Uterus (tissue), 3 donors: ENCODE measurements at regions not wholly inside any gene's neighbourhood (a gene's known extent, or its start where the extent isn't known, plus 50 kb on each side); places are given as distances from the start of the nearest gene placed in this dataset.

Experiments
- DNase-seq, 2 donors: peaks; one replicate each; pipeline ENCODE4 v3.0.0-alpha.2; 2019 to 2020
- H3K27ac ChIP-seq, 2 donors: fragments of 200-600 bp; sonication (generic); 1 replicate in 1 of 2; 2 replicates in 1 of 2; pipeline ENCODE4 v1.5.1; 2016 to 2018
- H3K27me3 ChIP-seq, 2 donors: fragments of 200-600 bp; sonication (generic); one replicate each; pipeline ENCODE4 v1.5.1; 2018 to 2019; ENCODE audit warnings: control low read depth in 1 of 2
- H3K36me3 ChIP-seq, 2 donors: fragments of 200-600 bp; sonication (generic); one replicate each; pipeline ENCODE4 v1.5.1; 2019; ENCODE audit warnings: control low read depth in 1 of 2
- H3K4me1 ChIP-seq, 2 donors: fragments of 200-600 bp; sonication (generic); one replicate each; pipeline ENCODE4 v1.5.1; 2018 to 2019; ENCODE audit warnings: control low read depth in 1 of 2
- H3K4me3 ChIP-seq, 2 donors: fragments of 200-600 bp; sonication (generic); 1 replicate in 1 of 2; 2 replicates in 1 of 2; pipeline ENCODE4 v1.5.1; 2018 to 2019; ENCODE audit warnings: mild to moderate bottlenecking in 1 of 2
- H3K9me3 ChIP-seq, 2 donors: fragments of 200-600 bp; sonication (generic); one replicate each; pipeline ENCODE4 v1.5.1; 2019; ENCODE audit warnings: control low read depth in 1 of 2
- POLR2A ChIP-seq, 2 donors: fragments of 450-650 bp; IDR thresholded peaks; one replicate each; pipeline ENCODE4 v1.6.1; 2016; ENCODE audit warnings: antibody characterized with exemption in 2 of 2, mild to moderate bottlenecking in 1 of 2, moderate library complexity in 1 of 2
- intact Hi-C: fragments of 100-400 bp; cut with DNase I; formaldehyde crosslinking; loops from one replicate; pipeline ENCODE4 v1.15.1; 2023; ENCODE audit warnings: low total_unique reads
- TF ChIP-seq, protein P1 (sequence below), 4 experiments: fragments of 200-600 bp in 2 of 4; fragments of 450-650 bp in 2 of 4; sonication (generic) in 2 of 4; IDR thresholded peaks; one replicate each; pipeline ENCODE4 v1.5.1; 2016 to 2019; ENCODE audit warnings: antibody characterized with exemption in 4 of 4, mild to moderate bottlenecking in 2 of 4, moderate library complexity in 1 of 4
- donor health status: DM: yes; HTN: yes; CAD: no.

DNA sequence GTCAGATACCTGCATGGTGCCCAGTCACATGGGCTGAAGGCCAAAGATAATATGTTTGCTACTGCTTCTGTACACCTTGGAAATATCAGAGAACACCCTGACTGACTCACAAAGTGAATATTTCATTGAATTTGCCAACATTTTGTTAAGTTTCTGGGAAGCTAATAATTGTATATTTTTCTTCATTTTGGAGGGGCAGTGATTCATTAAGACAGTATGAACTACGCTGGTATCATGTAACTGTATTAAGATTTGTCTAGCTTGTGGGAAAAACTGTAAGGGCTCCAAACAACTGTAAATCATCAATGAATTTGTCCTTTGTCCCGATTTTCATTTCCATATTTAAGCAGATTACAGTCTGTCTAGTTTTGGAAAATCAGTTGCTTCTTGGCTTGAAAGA is 102.3 kb upstream of the CCN2 start:
- Histone ChIP-seq H3K27me3 (no peaks in the 10 kb centered on the region), H3K27ac (no peak overlapping the region), H3K4me3 (no peak overlapping the region), H3K4me1 (no peaks in the 10 kb centered on the region), H3K9me3 (no peaks in the 10 kb centered on the region), H3K36me3 (no peaks in the 10 kb centered on the region)
- no peak for DNase-seq
- TF ChIP-seq POLR2A (IDR thresholded peaks at IDR 0.05): no peak
- TF ChIP-seq, protein P1, sequence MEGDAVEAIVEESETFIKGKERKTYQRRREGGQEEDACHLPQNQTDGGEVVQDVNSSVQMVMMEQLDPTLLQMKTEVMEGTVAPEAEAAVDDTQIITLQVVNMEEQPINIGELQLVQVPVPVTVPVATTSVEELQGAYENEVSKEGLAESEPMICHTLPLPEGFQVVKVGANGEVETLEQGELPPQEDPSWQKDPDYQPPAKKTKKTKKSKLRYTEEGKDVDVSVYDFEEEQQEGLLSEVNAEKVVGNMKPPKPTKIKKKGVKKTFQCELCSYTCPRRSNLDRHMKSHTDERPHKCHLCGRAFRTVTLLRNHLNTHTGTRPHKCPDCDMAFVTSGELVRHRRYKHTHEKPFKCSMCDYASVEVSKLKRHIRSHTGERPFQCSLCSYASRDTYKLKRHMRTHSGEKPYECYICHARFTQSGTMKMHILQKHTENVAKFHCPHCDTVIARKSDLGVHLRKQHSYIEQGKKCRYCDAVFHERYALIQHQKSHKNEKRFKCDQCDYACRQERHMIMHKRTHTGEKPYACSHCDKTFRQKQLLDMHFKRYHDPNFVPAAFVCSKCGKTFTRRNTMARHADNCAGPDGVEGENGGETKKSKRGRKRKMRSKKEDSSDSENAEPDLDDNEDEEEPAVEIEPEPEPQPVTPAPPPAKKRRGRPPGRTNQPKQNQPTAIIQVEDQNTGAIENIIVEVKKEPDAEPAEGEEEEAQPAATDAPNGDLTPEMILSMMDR (IDR thresholded peaks at IDR 0.05): no peak
- intact Hi-C loops: no loop called here

GRCh38 chr6:132052096-132052495 is 100.9 kb upstream of the CCN2 start:
- Histone ChIP-seq H3K27ac (no peak overlapping the region), H3K27me3 (no peaks in the 10 kb centered on the region), H3K36me3 (no peaks in the 10 kb centered on the region), H3K4me3 (no peak overlapping the region), H3K4me1 (no peaks in the 10 kb centered on the region), H3K9me3 (no peaks in the 10 kb centered on the region)
- no peak for TF ChIP-seq POLR2A (IDR thresholded peaks at IDR 0.05)
- TF ChIP-seq, protein P1 (IDR thresholded peaks at IDR 0.05): no peak
- intact Hi-C loops: no loop called here
- no peak for DNase-seq

DNA sequence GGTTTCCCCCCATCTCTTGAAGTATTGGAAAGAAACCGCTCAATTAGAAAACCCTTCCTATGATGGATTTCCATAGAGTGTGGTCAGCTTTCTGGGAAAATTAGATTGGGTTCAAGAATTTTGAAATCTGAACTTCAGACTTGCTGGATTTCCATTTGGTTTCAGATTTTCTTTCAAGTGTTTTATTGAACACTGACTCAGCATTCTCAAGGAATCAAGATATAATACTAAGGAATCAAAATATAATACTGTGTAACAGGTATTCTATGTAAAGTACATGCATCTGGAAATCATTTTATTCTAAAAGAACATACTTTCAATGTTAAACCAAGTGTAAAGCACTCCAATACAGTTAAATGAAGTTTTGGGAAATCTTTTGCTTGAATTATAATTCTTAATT is 94.7 kb upstream of the CCN2 start:
- Histone ChIP-seq H3K4me3 (no peak overlapping the region), H3K27me3 (no peaks in the 10 kb centered on the region), H3K36me3 (no peaks in the 10 kb centered on the region), H3K9me3 (no peaks in the 10 kb centered on the region), H3K27ac (no peak overlapping the region), H3K4me1 (no peaks in the 10 kb centered on the region)
- DNase-seq: no peak
- TF ChIP-seq POLR2A (IDR thresholded peaks at IDR 0.05): no peak
- TF ChIP-seq, protein P1 (IDR thresholded peaks at IDR 0.05): no peak
- intact Hi-C loops: no loop called here

GRCh38 chr6:132043148-132043547 is 92.0 kb upstream of the CCN2 start:
- TF ChIP-seq, protein P1 (IDR thresholded peaks at IDR 0.05): no peak
- no peak for TF ChIP-seq POLR2A (IDR thresholded peaks at IDR 0.05)
- H3K27ac ChIP-seq: no peak overlapping the region
- no peaks in the 10 kb centered on the region for H3K4me1 ChIP-seq
- no peaks in the 10 kb centered on the region for H3K27me3 ChIP-seq
- no peaks in the 10 kb centered on the region for H3K9me3 ChIP-seq
- no peak for DNase-seq
- H3K36me3 ChIP-seq: no peaks in the 10 kb centered on the region
- no peak overlapping the region for H3K4me3 ChIP-seq
- intact Hi-C loops: no loop called here

DNA sequence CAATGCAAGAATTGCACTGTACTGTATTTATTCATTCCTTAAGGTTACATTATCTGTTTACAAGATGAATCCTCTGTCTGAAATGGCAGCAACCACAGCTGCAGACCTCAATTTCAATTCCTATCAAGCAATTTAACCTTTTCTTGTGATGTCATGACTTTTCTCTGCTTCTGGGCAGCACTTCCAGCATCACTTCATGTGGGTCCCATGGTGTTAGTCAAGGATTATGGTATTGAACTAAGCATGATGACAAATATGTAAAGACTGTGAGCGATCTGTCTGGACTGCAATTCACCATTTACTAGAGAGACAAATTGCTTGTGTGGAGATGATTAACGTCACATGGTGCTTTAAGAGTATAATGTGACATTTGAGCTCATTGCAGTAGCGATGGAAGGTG is 90.5 kb upstream of the CCN2 start:
- Histone ChIP-seq H3K4me1 (no peaks in the 10 kb centered on the region), H3K36me3 (no peaks in the 10 kb centered on the region), H3K27me3 (no peaks in the 10 kb centered on the region), H3K27ac (no peak overlapping the region), H3K9me3 (no peaks in the 10 kb centered on the region), H3K4me3 (no peak overlapping the region)
- TF ChIP-seq, protein P1 (IDR thresholded peaks at IDR 0.05): no peak
- TF ChIP-seq POLR2A (IDR thresholded peaks at IDR 0.05): no peak
- intact Hi-C loops: no loop called here
- DNase-seq: no peak
